ENCODE measurements at regions not wholly inside any gene's neighbourhood (a gene's known extent, or its start where the extent isn't known, plus 50 kb on each side); places are given as distances from the start of the nearest gene placed in this dataset.

- no peak overlapping the region for H2BK120ac ChIP-seq (replicated peaks; ENCODE audit: low read depth, low read length)
- 87% methylated on average over 1 of the region's 1 CpG; no CpG with 5 or more reads in 1 of the 2 experiments for WGBS, 2 experiments (ENCODE audit: extremely low coverage in 1 of 2, insufficient coverage in 1 of 2, insufficient read length in 1 of 2, insufficient replicate concordance in 2 of 2, low coverage in 1 of 2, low lambda C conversion rate in 2 of 2, missing lambda C conversion rate in 1 of 2)
- POLR2A ChIA-PET (ENCODE audit: partially characterized antibody): no interaction called here
- TF ChIP-seq JUND (IDR thresholded peaks at IDR 0.05; ENCODE audit: low read length): no peak
- TF ChIP-seq EZH2 (IDR thresholded peaks at IDR 0.05; ENCODE audit: low read depth, low read length, severe bottlenecking): no peak
- TF ChIP-seq SIRT6 (IDR thresholded peaks at IDR 0.05; ENCODE audit: low read length): no peak
- TF ChIP-seq USF2 (IDR thresholded peaks at IDR 0.05; ENCODE audit: low read length): no peak
- TF ChIP-seq ATF2 (IDR thresholded peaks at IDR 0.05; ENCODE audit: low read length): no peak
- no peak for TF ChIP-seq TAF7 (optimal IDR thresholded peaks at IDR 0.05; ENCODE audit: borderline replicate concordance, low read depth, low read length)
- TF ChIP-seq CTCF (IDR thresholded peaks at IDR 0.05; ENCODE audit: control extremely low read depth in 1 of 3, insufficient read depth in 1 of 3, low read depth in 1 of 3, low read length in 3 of 3): no peak
- no peak for TF ChIP-seq MAX (IDR thresholded peaks at IDR 0.05)
- TF ChIP-seq BRCA1 (IDR thresholded peaks at IDR 0.05; ENCODE audit: low read depth, low read length): no peak
These were observed 138.8 kb upstream of the IL15 start for GRCh38 chr4:141497627-141498026.

More at GRCh38 chr4:141497627-141498026, 138.8 kb upstream of the IL15 start:
- no peaks in the 10 kb centered on the region for H4K20me1 ChIP-seq (replicated peaks in 1 of 2; ENCODE audit: control insufficient read depth in 1 of 2, insufficient read depth in 2 of 2, low read length in 2 of 2)
- no peak overlapping the region for H4K91ac ChIP-seq (replicated peaks; ENCODE audit: insufficient read length, low read length)
- no peak overlapping the region for H4K5ac ChIP-seq (ENCODE audit: insufficient read length, low read depth, low read length)
- no peak overlapping the region for H3K4ac ChIP-seq (replicated peaks; ENCODE audit: insufficient read length, low read depth, low read length)
- H3K27ac ChIP-seq (ENCODE audit: low read depth, low read length): no peak overlapping the region
- H3K18ac ChIP-seq (ENCODE audit: extremely low read depth, low read length): no peak overlapping the region
- no peaks in the 10 kb centered on the region for H3K27me3 ChIP-seq (replicated peaks in 1 of 4; ENCODE audit: control insufficient read depth in 3 of 4, extremely low read depth in 1 of 4, insufficient read depth in 3 of 4, low read length in 3 of 4)
- CTCF ChIA-PET (ENCODE audit: partially characterized antibody): interaction anchor here (0.6 kb wide), 1 partner anchor 135 kb away, joined by 3 read pairs; no protein-coding TSS in a partner anchor
- H3K79me1 ChIP-seq (ENCODE audit: low read depth, low read length): no peaks in the 10 kb centered on the region
- no peak overlapping the region for H2AK5ac ChIP-seq (ENCODE audit: low read depth, low read length)
- H3K23me2 ChIP-seq (ENCODE audit: low read depth, low read length): no peaks in the 10 kb centered on the region
- H2AFZ ChIP-seq (ENCODE audit: low read length): no peak overlapping the region
- no peak overlapping the region for H4K8ac ChIP-seq (ENCODE audit: extremely low read depth, insufficient read depth, low read length)
- no peak for FAIRE-seq
- no peaks in the 10 kb centered on the region for H3K79me2 ChIP-seq (ENCODE audit: control insufficient read depth in 1 of 2, insufficient read depth in 2 of 2, low read length in 2 of 2)
- H3K4me1 ChIP-seq (replicated peaks in 1 of 4; ENCODE audit: control insufficient read depth in 3 of 4, insufficient read depth in 4 of 4, low read length in 3 of 4): no peaks in the 10 kb centered on the region
- no peak overlapping the region for H2BK12ac ChIP-seq (ENCODE audit: low read depth, low read length)
- no peak overlapping the region for H3K4me3 ChIP-seq (ENCODE audit: extremely low read depth in 1 of 4, insufficient read depth in 2 of 4, low read depth in 3 of 4, low read length in 4 of 4)
- no peaks in the 10 kb centered on the region for H3K9me3 ChIP-seq (ENCODE audit: insufficient read depth in 2 of 2, low read depth in 1 of 2, low read length in 1 of 2)
- no peaks in the 10 kb centered on the region for H3K36me3 ChIP-seq (ENCODE audit: control insufficient read depth in 2 of 4, insufficient read depth in 4 of 4, low read length in 3 of 4)
- H2BK5ac ChIP-seq (ENCODE audit: low read depth, low read length): no peak overlapping the region
- no peak overlapping the region for H2BK20ac ChIP-seq (ENCODE audit: low read length)
- H3K9ac ChIP-seq (replicated peaks in 1 of 4; ENCODE audit: extremely low read depth in 1 of 4, low read depth in 3 of 4, low read length in 3 of 4): no peak overlapping the region
- DNase-seq (ENCODE audit: low read depth in 1 of 2, low spot score in 2 of 2): no peak
- no peak overlapping the region for H3K14ac ChIP-seq (ENCODE audit: insufficient read length)
- H2BK15ac ChIP-seq (ENCODE audit: low read length): no peak overlapping the region
- no peak overlapping the region for H3K4me2 ChIP-seq (ENCODE audit: insufficient read depth in 1 of 2, low read depth in 2 of 2, low read length in 2 of 2)
- no peak overlapping the region for H3K23ac ChIP-seq (ENCODE audit: insufficient read length)
- H3K56ac ChIP-seq (replicated peaks; ENCODE audit: insufficient read length, low read depth, low read length): no peak overlapping the region

Measured in H1 (cell line).